ENCODE measurements at regions not wholly inside any gene's neighbourhood (a gene's known extent, or its start where the extent isn't known, plus 50 kb on each side); places are given as distances from the start of the nearest gene placed in this dataset.

DNA sequence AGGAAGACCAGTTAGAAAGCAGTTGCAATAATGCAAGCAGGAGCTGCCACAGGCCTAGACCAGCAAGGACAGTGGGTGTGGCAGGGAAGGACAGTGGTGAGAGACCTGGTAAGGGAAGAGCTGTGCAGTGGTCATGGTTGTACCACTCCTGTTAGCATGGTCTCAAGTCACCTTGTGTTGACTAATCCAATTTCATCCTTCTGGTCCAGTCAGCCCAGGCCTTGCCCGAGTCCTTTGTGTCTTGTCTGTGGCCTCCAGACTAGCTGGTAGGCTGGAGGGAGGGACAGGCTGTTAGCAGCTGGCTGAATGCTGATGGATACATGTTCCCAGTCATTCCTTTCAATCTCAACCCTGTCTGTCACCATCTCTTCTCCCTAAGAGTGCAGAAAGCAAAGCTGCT is 54.1 kb upstream of the BRD7 start:
- no peak overlapping the region for H2AFZ ChIP-seq (ENCODE audit: insufficient read depth, low read depth, low read length, poor library complexity, severe bottlenecking)
- H3K36me3 Mint-ChIP-seq: no peaks in the 10 kb centered on the region
- no peak overlapping the region for H3K4me2 ChIP-seq (replicated peaks; ENCODE audit: extremely low read depth, low read length, poor library complexity, severe bottlenecking)
- no peaks in the 10 kb centered on the region for H3K79me2 ChIP-seq (ENCODE audit: insufficient read depth, low read length)
- peaks cover 5 to 14% of the 10 kb centered on the region in 2 donors for H3K9me3 ChIP-seq (replicated peaks in 1 of 2; ENCODE audit: control insufficient read depth in 1 of 2, insufficient read depth in 1 of 2, low read length in 2 of 2)
- intact Hi-C loops (cut with micrococcal nuclease): no loop called here
- H3K27me3 Mint-ChIP-seq (ENCODE audit: low read depth in 3 of 3): peaks cover 2 to 10% (median 7%) of the 10 kb centered on the region in 3 donors
- H3K4me3 ChIP-seq (replicated peaks in 1 of 3; ENCODE audit: low read depth in 2 of 3, low read length in 3 of 3): no peak overlapping the region
- TF ChIP-seq, protein P1, sequence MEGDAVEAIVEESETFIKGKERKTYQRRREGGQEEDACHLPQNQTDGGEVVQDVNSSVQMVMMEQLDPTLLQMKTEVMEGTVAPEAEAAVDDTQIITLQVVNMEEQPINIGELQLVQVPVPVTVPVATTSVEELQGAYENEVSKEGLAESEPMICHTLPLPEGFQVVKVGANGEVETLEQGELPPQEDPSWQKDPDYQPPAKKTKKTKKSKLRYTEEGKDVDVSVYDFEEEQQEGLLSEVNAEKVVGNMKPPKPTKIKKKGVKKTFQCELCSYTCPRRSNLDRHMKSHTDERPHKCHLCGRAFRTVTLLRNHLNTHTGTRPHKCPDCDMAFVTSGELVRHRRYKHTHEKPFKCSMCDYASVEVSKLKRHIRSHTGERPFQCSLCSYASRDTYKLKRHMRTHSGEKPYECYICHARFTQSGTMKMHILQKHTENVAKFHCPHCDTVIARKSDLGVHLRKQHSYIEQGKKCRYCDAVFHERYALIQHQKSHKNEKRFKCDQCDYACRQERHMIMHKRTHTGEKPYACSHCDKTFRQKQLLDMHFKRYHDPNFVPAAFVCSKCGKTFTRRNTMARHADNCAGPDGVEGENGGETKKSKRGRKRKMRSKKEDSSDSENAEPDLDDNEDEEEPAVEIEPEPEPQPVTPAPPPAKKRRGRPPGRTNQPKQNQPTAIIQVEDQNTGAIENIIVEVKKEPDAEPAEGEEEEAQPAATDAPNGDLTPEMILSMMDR (IDR thresholded peaks at IDR 0.05): no peak
- no peaks in the 10 kb centered on the region for H3K4me1 ChIP-seq (ENCODE audit: control insufficient read depth in 1 of 2, insufficient read depth in 2 of 2, low read length in 2 of 2)
- H3K4me1 Mint-ChIP-seq: no peaks in the 10 kb centered on the region
- no peak overlapping the region for H3K4me3 Mint-ChIP-seq
- no peak overlapping the region for H3K27ac ChIP-seq (ENCODE audit: low read depth in 1 of 2, low read length in 2 of 2)
- no peaks in the 10 kb centered on the region for H3K27me3 ChIP-seq (ENCODE audit: control insufficient read depth in 2 of 2, insufficient read depth in 2 of 2, low read length in 2 of 2)
- H3K9me3 Mint-ChIP-seq: peaks cover 12 to 26% (median 21%) of the 10 kb centered on the region in 7 donors
- no peak for DNase-seq
- peak overlapping the region in 1 of 7 donors; percentile 70 for H3K27ac Mint-ChIP-seq
- H4K20me1 ChIP-seq (ENCODE audit: insufficient read depth, low read length): no peaks in the 10 kb centered on the region
- no peak overlapping the region for H3K9ac ChIP-seq (ENCODE audit: insufficient read depth, low read length, poor library complexity, severe bottlenecking)
- no peaks in the 10 kb centered on the region for H3K36me3 ChIP-seq (replicated peaks in 1 of 2; ENCODE audit: control insufficient read depth in 1 of 2, insufficient read depth in 2 of 2, low read length in 2 of 2)
- no CpG with 5 or more reads among the region's 1 CpG for WGBS (ENCODE audit: insufficient coverage)

DNA sequence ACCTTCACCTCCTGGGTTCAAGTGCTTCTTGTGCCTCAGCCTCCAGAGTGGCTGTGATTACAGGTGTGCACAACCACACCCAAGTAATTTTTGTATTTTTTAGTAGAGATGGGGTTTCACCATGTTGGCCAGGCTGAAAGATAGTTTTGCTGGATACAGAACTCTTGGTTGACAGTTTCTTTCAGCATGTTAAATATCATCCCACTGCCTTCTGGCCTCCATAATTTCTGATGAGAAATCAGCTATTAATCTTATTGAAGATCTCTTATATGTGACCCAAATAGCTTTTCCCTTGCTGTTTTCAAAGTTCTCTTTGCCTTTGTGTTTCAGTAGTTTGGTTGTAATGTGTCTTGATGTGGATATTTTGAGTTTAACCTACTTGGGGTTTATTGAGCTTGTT is 50.3 kb upstream of the BRD7 start:
- no peaks in the 10 kb centered on the region for H3K4me1 Mint-ChIP-seq
- Histone ChIP-seq H3K36me3 (replicated peaks in 1 of 2; ENCODE audit: control insufficient read depth in 1 of 2, insufficient read depth in 2 of 2, low read length in 2 of 2) (no peaks in the 10 kb centered on the region), H2AFZ (ENCODE audit: insufficient read depth, low read depth, low read length, poor library complexity, severe bottlenecking) (no peak overlapping the region), H3K9me3 (replicated peaks in 1 of 2; ENCODE audit: control insufficient read depth in 1 of 2, insufficient read depth in 1 of 2, low read length in 2 of 2) (peaks cover 7 to 29% of the 10 kb centered on the region in 2 donors), H3K27me3 (ENCODE audit: control insufficient read depth in 2 of 2, insufficient read depth in 2 of 2, low read length in 2 of 2) (no peaks in the 10 kb centered on the region), H4K20me1 (ENCODE audit: insufficient read depth, low read length) (no peaks in the 10 kb centered on the region), H3K9ac (ENCODE audit: insufficient read depth, low read length, poor library complexity, severe bottlenecking) (no peak overlapping the region), H3K79me2 (ENCODE audit: insufficient read depth, low read length) (no peaks in the 10 kb centered on the region), H3K4me3 (replicated peaks in 1 of 3; ENCODE audit: low read depth in 2 of 3, low read length in 3 of 3) (no peak overlapping the region), H3K27ac (ENCODE audit: low read depth in 1 of 2, low read length in 2 of 2) (no peak overlapping the region), H3K4me2 (replicated peaks; ENCODE audit: extremely low read depth, low read length, poor library complexity, severe bottlenecking) (no peak overlapping the region), H3K4me1 (ENCODE audit: control insufficient read depth in 1 of 2, insufficient read depth in 2 of 2, low read length in 2 of 2) (no peaks in the 10 kb centered on the region)
- no peak for DNase-seq
- no peak overlapping the region for H3K4me3 Mint-ChIP-seq
- no peak overlapping the region for H3K27ac Mint-ChIP-seq
- TF ChIP-seq, protein P1 (IDR thresholded peaks at IDR 0.05): no peak
- H3K9me3 Mint-ChIP-seq: peaks cover 24 to 49% (median 39%) of the 10 kb centered on the region in 7 donors
- H3K36me3 Mint-ChIP-seq: no peaks in the 10 kb centered on the region
- H3K27me3 Mint-ChIP-seq (ENCODE audit: low read depth in 3 of 3): peaks cover 2 to 8% (median 7%) of the 10 kb centered on the region in 3 donors
- intact Hi-C loops (cut with micrococcal nuclease): no loop called here

All from CD14-positive monocyte (primary cell).